ENCODE measurements at regions not wholly inside any gene's neighbourhood (a gene's known extent, or its start where the extent isn't known, plus 50 kb on each side); places are given as distances from the start of the nearest gene placed in this dataset.

GRCh38 chr5:15236911-15237508, 263.0 kb upstream of the FBXL7 start:
- no peaks in the 10 kb centered on the region for H3K79me2 ChIP-seq (ENCODE audit: control insufficient read depth in 1 of 2, insufficient read depth in 2 of 2, low read length in 2 of 2)
- no peak overlapping the region for H3K27ac ChIP-seq (ENCODE audit: low read depth, low read length)
- H2BK15ac ChIP-seq (ENCODE audit: low read length): no peak overlapping the region
- no peak overlapping the region for H2AFZ ChIP-seq (ENCODE audit: low read length)
- 93% methylated on average over 4 of the region's 4 CpGs; no CpG with 5 or more reads in 1 of the 2 experiments for WGBS, 2 experiments (ENCODE audit: extremely low coverage in 1 of 2, insufficient coverage in 1 of 2, insufficient read length in 1 of 2, insufficient replicate concordance in 2 of 2, low coverage in 1 of 2, low lambda C conversion rate in 2 of 2, missing lambda C conversion rate in 1 of 2)
- no peak for DNase-seq (ENCODE audit: low read depth in 1 of 2, low spot score in 2 of 2)
- no peak overlapping the region for H3K18ac ChIP-seq (ENCODE audit: extremely low read depth, low read length)
- no peak overlapping the region for H2BK5ac ChIP-seq (ENCODE audit: low read depth, low read length)
- no peaks in the 10 kb centered on the region for H3K27me3 ChIP-seq (replicated peaks in 1 of 4; ENCODE audit: control insufficient read depth in 3 of 4, extremely low read depth in 1 of 4, insufficient read depth in 3 of 4, low read length in 3 of 4)
- no peak overlapping the region for H3K4me2 ChIP-seq (ENCODE audit: insufficient read depth in 1 of 2, low read depth in 2 of 2, low read length in 2 of 2)
- no peak overlapping the region for H2BK20ac ChIP-seq (ENCODE audit: low read length)
- H3K79me1 ChIP-seq (ENCODE audit: low read depth, low read length): no peaks in the 10 kb centered on the region
- no peaks in the 10 kb centered on the region; the same call in 1 of the 2 replicates for H3K23me2 ChIP-seq (ENCODE audit: low read depth, low read length)
- no peak overlapping the region for H4K8ac ChIP-seq (ENCODE audit: extremely low read depth, insufficient read depth, low read length)
- H3K23ac ChIP-seq (ENCODE audit: insufficient read length): no peak overlapping the region
- no peak overlapping the region for H2BK12ac ChIP-seq (ENCODE audit: low read depth, low read length)
- no peak overlapping the region for H4K91ac ChIP-seq (replicated peaks; ENCODE audit: insufficient read length, low read length)
- CTCF ChIA-PET (ENCODE audit: partially characterized antibody): interaction anchor here (0.9 to 1.5 kb wide), 4 partner anchors 19 to 509 kb away, joined by 3 to 4 read pairs (median 3); no protein-coding TSS in a partner anchor
- no peak overlapping the region for H3K56ac ChIP-seq (replicated peaks; ENCODE audit: insufficient read length, low read depth, low read length)
- H3K9me3 ChIP-seq (ENCODE audit: insufficient read depth in 2 of 2, low read depth in 1 of 2, low read length in 1 of 2): peaks cover 11 to 13% of the 10 kb centered on the region in 2 experiments; a peak in 3 of 4 replicates
- H3K4me3 ChIP-seq (ENCODE audit: extremely low read depth in 1 of 4, insufficient read depth in 2 of 4, low read depth in 3 of 4, low read length in 4 of 4): no peak overlapping the region
- H3K4me1 ChIP-seq (replicated peaks in 1 of 4; ENCODE audit: control insufficient read depth in 3 of 4, insufficient read depth in 4 of 4, low read length in 3 of 4): peaks cover 0 to 3% (median under 1%) of the 10 kb centered on the region in 4 experiments; a peak in 2 of 7 replicates
- H4K20me1 ChIP-seq (replicated peaks in 1 of 2; ENCODE audit: control insufficient read depth in 1 of 2, insufficient read depth in 2 of 2, low read length in 2 of 2): no peaks in the 10 kb centered on the region
- H3K14ac ChIP-seq (ENCODE audit: insufficient read length): no peak overlapping the region
- FAIRE-seq: no peak
- no peaks in the 10 kb centered on the region for H3K36me3 ChIP-seq (ENCODE audit: control insufficient read depth in 2 of 4, insufficient read depth in 4 of 4, low read length in 3 of 4)
- H3K9ac ChIP-seq (replicated peaks in 1 of 4; ENCODE audit: extremely low read depth in 1 of 4, low read depth in 3 of 4, low read length in 3 of 4): no peak overlapping the region
- no peak overlapping the region for H2AK5ac ChIP-seq (ENCODE audit: low read depth, low read length)
- H3K4ac ChIP-seq (replicated peaks; ENCODE audit: insufficient read length, low read depth, low read length): no peak overlapping the region
- no peak overlapping the region for H2BK120ac ChIP-seq (replicated peaks; ENCODE audit: low read depth, low read length)
- H4K5ac ChIP-seq (ENCODE audit: insufficient read length, low read depth, low read length): no peak overlapping the region
- POLR2A ChIA-PET (ENCODE audit: partially characterized antibody): no interaction called here
- no peak for TF ChIP-seq CHD2 (IDR thresholded peaks at IDR 0.05; ENCODE audit: low read length)
- no peak for TF ChIP-seq CEBPB (IDR thresholded peaks at IDR 0.05; ENCODE audit: low read depth, low read length)
- TF ChIP-seq YY1 (IDR thresholded peaks at IDR 0.05; ENCODE audit: low read depth, low read length): no peak
- no peak for TF ChIP-seq GABPA (IDR thresholded peaks at IDR 0.05; ENCODE audit: borderline replicate concordance, insufficient read depth, low read length)
- no peak for TF ChIP-seq ZNF274 (IDR thresholded peaks at IDR 0.05; ENCODE audit: borderline replicate concordance, extremely low read depth, low read length)
- no peak for TF ChIP-seq RNF2 (IDR thresholded peaks at IDR 0.05; ENCODE audit: borderline replicate concordance, low read depth, low read length, missing control alignments, poor library complexity, severe bottlenecking)
- TF ChIP-seq BCL11A (IDR thresholded peaks at IDR 0.05; ENCODE audit: low read depth in 2 of 2, low read length in 2 of 2): no peak
- no peak for TF ChIP-seq CTCF (IDR thresholded peaks at IDR 0.05; ENCODE audit: control extremely low read depth in 1 of 3, insufficient read depth in 1 of 3, low read depth in 1 of 3, low read length in 3 of 3)
- TF ChIP-seq TAF1 (IDR thresholded peaks at IDR 0.05; ENCODE audit: low read depth, low read length): no peak

Data from H1 (cell line).